CD1c-positive myeloid dendritic cell (primary cell): ENCODE measurements at regions not wholly inside any gene's neighbourhood (a gene's known extent, or its start where the extent isn't known, plus 50 kb on each side); places are given as distances from the start of the nearest gene placed in this dataset.

ENCODE experiments used
- DNase-seq: peaks from one replicate; pipeline ENCODE4 v3.0.0-alpha.2; 2016; ENCODE audit errors: extremely low spot score

DNA sequence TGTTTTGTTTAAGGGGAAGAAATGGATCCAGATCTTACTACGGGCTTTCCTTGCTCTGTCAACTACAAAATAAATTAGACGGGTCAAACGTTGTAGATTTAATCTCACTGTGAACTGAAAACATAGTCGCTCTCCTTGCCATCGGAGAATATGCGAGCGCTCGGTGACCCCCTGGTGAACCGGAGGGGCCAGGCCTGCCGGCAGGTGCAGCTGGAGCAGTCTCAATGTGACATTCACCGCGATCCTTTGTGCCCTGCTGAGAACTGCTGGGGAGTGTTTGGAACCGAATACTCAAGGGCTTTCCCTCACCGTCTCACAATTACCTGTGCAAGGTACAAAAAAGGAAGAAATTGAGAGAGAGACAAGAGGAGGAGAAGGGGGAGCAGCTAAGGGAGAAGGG lies 174.1 kb upstream of the GPR26 start:
- no peak for DNase-seq

DNA sequence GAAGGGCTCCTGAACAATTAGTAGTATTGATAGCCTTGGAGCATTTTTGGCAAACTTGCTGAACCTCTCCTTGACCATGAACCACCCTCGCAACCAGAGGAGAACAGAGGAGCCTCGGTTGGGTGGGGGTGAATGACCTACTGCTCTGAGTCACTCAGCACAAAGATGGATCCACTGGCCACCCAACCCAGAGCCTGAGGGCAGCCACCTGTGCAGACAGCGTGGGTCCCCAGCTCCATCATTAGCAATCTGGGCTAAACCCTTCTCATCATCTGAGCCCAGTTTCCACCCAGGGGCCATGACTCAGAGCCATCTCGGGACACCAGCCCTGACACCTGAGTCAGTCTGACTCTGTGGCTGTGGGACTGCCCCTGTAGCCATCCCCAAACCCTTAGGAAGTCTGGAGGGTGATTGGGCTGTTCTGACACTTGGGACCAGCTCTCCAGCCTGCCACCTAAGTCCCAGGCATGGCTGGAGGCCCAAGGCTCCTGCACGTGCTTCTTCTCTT lies 171.8 kb upstream of the GPR26 start:
- no peak for DNase-seq

DNA sequence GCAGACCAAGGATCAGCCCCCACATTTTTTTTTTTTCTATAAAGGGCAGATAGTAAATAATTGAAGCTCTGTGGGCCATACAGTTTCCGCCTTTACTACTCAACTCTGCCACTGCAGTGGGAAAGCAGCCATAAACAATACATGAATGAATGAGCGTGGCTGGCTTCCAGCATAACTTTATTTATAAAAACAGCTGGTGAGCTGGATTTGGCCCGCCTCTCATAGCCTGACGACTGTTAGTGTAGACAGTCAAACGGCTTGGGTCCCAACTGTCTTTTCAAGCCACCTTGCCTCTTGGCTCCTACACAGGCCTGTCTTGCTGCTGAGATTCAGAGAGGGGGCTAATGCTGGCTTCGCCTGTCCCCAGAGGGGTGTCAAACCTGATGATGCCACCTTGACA lies 169.8 kb upstream of the GPR26 start:
- DNase-seq: no peak

DNA sequence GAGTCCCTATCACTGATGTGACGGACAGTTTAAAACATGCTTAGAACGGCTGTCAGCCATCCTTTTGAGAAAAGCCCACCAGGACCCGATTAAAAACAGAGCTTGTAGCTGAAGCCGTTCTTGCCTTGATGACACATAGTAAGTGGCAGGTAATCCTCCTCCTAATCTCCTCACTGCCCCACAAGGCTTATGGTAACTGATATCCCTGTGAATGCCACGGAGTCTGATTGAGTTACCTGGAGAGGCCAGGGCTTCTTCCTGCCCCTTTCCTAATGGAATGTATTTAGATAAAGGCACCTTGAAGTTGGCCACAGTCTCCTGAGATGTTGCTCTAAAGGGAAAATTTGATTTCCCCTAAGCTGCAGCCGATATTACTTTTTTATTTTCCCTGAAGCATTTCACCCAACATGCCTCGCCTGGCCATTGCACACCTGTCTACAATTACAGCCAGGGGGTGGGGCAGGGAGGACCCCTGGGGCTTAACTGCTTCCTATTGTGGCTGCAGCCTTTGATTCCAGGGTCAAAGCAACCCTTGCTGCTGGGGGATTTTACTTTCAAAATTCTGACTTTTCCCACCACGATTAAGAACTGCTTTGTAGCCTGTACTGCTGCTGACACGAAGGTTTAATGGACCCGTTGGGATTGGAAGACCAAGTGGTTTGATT lies 169.0 kb upstream of the GPR26 start:
- DNase-seq: no peak

DNA sequence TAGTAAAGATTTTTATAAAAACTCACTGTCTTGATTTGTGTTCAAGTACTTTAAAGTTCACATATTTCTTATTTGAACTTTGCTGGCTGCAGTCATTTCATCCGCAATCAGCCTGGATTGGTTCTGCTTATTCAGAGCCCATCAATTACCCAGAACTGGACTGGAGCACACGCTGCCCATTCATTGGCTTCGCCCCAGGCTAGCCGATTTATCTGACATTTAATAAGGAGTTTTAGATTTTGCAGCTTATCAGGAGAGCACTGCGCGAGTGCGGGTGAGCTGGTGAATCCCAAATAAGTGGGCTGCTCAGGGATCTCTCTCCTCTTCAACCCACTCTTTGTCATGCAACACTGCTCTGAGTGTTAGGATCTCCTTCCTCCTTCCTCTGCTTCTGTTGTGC lies 166.0 kb upstream of the GPR26 start:
- no peak for DNase-seq

DNA sequence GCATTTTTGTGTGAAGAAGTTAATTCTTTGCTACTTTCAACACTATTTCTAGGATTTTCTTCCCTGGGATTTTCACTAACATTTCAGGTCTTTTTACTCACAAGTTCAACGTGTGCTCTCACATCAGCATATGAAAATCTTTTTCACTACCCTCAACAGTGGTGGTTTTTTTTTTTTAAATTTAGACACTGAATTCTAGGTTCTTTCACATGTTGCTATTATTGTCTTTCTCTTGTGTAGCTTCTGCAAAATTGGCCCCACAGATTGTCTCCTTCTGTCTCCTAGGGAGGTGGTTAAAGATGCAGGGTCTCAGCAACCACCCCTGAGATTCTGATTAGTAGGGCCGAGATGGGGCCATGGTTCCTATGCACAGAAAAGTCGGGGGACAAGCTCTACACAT lies 165.0 kb upstream of the GPR26 start:
- DNase-seq: no peak

DNA sequence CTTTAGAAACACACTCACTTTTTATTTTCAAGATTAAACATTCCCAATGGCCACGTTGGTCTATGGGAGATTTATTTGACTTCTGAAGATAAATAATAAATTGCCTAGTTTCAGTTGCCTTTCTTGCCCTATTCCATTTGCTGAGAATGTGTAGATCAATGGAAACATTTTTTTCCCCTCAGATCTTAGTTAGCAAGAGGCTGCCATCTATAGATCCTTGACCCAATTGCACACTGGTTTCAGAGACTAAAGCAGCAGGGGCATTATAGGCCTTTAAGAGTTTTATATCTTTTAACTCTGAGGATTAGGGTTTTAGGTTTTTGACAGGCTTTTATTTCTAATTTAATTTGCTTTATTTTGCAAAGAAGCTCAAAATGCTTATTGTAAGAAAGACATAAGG lies 163.2 kb upstream of the GPR26 start:
- DNase-seq: no peak

DNA sequence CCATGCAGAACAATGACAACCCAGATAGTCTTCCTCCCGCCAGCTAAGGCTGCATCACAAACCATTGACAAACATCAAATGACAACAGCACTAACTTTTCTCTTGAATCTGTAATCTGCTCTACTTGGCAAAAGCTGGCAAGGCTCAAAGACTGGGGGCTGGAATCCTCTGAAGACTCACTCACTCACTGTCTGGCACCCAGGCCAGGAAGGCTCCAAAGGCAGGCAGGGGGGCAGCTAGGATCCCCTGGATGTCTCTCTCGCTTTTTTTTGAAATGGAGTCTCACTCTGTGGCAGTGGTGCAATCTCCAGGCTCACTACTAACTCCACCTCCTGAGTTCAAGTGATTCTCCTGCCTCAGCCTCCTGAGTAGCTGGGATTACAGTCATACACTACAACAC lies 159.7 kb upstream of the GPR26 start:
- DNase-seq: no peak

DNA sequence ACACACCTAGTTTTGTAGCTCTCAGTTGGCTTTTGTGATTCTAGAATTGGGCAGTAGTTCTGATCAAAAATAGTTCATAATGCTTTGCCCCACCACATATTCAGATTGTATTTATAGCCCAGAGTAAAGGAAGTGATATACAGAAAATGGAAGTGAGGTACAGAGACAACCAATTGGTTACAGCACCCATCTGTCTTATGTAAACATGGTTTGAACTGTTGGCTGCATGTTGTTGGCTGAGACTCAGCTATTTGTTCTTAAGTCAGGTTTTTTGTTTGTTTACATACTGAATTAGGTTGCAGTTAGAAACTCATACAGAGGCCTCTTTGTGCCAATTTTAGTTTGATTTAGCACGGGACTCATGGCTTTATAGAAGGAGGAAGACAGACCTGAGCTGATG lies 158.9 kb upstream of the GPR26 start:
- DNase-seq: no peak

DNA sequence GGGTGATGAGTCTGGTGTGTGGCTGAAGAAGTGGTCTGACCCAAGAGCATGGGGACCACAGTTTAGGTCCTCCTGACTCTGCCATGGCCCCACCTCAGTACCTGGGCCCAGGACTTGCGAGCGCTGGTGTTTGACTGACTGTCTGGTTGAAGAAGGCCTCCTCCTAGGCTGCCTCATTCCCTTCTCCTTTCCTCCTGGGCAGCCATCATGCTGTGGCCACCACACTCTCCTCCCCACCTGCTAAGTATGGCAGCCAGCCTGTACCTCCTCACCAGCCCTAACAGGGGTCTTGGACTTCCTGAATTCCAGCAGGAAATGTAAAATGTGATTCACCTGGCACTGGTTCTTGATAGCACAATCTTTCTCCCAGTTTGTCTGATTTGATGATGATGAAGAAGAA lies 156.8 kb upstream of the GPR26 start:
- no peak for DNase-seq

DNA sequence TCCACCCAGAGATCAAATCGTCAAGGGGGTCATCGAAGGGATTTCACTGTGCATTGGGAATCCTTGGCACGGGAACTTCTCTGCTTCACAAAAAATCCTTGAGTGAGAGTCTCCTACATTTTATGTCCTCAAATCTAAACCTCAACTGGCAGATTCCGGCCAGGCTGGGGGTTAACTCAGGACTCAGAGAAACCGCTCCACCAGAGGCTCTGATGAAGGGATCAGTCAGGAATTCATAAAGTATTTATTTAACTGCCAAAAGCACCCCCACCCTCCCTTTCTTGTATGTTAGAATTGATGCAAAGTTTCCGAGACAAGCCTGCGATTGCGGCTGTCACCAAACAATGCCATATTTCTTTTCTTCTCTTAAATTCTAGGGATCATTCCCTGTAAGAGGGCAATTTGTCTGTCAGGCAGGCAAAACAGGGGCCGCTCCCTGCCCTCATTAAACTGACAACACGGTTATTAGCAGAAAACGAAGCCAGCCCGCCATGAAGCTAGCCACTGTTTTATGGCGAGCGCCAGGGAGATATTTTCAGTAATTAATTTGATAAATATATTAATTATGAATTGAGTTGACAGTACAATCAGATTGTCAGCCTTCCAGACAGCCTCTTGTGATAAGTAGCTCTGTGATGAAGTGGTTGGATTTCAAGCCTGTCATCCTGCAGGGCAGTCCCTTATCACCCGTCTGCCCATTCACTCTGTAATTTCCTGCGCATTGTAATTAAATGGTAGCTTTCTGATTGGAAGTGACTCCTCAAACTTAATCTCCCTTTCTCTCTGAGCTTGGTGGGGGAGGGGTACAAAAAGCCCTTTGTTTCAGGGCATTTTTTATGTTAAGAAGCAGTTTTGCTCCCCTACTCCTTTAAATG lies 153.0 kb upstream of the GPR26 start:
- no peak for DNase-seq

DNA sequence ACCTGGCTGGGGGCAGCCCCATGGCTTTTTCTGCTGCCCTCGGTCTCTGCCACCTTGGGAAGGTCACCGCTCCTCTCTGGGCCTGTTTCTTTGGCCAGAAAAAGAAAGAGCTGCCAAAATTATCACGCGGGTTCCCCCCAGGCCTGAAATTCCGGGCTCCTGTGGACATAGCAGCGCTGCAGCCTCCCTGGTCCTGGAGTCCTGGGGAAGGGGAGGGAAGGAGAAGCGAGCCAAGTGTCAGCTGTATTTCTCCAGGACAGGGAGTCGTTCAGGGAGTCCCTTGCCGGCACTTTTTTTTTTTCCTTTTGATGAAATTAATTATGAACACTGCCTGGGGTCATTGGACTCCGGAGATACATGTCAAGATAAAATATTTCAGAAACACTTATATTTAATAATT lies 152.3 kb upstream of the GPR26 start:
- no peak for DNase-seq

DNA sequence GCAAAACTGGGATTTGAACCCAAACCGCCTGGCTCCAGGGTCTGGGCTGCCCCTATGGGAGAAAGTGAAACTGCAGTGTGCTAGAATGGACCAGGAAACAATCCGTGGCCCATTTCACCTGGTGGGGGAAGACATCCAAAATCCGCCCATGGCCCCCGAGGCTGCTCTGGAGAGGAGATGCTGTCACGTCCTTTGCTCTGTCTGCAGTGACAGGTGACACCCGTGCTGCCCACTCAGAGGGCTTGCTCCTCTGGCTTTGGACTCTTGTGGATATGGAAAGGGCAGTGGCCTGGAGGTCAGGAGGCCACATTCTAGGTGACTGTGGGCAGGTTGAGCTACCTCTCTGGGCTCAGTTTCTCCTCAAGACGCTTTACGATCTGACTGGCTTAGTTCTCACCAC lies 151.2 kb upstream of the GPR26 start:
- DNase-seq: no peak

DNA sequence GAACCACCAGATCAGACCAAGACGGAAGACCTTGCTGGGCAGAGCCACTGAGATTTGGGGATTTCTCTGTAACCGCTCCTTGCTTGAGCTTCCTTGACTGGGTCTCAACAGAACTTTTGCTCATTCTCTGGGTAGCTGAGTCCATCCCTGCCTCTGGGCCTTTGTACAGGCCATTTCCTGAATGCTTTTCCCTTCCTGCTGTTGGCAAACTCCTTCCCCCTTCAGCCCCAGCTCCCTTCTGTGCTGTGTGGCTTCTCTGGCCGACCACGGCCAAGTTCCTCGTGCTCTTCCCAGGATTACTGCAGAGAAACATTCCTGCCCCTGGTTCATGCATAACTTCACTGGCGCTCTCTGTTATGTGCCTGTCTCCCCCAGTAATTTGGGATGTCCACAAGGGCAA lies 150.5 kb upstream of the GPR26 start:
- DNase-seq: no peak

DNA sequence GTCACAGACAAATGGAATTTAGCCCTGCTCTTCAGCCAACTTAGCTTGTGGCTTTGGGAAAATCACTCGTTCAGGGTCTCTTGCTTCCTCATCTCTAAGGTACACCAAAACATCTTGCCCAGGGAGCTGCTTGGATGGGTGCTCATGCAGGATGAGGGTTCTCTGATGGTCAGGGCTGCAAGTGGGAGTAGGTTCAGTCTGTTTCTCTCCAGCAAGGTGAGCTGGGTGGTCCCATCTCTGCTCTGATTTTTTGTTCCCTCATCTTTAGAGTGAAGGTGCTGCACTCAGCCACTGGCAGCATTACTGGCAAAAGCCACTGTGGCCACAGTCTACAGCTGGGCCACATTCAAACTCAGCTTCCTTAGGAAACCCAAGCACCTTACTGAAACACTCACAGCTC lies 149.9 kb upstream of the GPR26 start:
- DNase-seq: no peak

DNA sequence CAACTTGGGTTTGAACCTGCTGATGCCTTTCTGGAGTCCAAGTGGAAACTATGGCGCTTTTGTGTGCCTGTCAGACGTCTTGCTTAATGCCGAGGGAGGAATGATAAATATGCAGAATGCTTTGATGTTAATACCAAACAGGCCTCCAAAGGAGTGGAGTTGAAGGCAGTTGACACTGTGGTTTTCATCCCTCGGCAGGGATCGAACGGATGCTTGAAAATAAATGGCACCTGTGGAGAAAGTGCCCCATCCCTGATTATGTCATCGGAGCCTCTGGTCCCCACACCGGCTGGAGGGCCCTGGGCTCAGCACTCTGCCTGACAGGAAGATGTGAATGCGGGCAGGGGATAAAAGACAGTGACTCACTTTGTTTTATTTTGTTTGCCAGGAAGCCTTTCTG lies 148.7 kb upstream of the GPR26 start:
- DNase-seq: no peak

DNA sequence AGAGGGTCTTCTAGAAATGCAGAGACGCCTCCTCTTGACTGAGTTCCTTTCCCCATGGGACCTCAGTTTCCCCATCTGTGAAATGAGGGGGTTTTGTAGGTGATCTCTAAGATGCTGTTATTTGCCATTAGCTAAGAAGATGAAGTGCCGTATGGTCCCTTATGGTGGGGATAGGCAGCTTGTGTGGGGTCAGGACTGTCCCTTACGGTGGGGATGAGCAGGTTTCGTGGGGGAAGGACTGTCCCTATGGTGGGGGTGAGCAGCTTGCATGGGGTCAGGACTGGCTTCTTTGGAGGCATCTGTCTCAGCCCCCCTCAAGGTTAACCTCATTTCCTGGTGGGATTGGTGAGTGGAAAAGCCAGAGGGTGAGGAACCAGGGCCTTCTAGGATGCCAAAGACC lies 148.3 kb upstream of the GPR26 start:
- no peak for DNase-seq

DNA sequence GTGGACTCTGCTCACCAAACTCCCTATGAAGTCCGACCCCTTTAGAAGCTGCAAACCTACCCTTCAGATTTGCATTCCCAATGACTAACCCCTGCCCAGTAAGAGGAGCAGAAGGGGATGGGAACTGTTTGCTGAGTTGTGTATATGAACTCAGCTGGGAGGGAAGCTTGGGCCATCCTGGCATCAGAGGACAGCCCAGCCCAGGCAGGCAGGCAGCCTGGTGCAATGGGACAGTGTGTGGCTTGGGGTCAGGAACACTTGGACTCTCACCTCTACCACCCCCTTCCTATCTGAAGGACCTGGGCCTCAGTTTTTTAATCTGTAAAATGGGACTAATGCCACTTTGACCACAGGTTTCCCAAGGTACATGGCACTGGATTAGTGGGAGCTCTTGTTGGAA lies 147.4 kb upstream of the GPR26 start:
- no peak for DNase-seq

DNA sequence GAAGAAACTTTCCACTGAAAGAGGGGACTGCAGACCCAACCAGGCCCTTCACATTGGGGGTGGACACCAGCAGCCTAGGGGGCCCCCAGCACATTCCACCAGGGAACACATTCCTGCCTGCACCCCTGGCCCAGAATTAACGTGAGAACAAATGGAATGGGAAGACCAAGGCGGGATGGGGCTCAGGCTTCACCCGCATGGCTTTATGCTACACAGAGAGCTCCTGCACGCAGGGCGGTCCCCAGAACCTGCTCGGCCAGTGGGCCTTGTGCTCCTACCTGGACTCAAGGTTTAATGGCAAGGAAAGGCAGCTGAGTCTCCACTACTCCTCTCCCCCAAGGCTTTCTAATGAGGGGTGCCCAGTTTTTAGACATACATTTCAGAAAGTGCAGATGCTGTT lies 146.3 kb upstream of the GPR26 start:
- no peak for DNase-seq

DNA sequence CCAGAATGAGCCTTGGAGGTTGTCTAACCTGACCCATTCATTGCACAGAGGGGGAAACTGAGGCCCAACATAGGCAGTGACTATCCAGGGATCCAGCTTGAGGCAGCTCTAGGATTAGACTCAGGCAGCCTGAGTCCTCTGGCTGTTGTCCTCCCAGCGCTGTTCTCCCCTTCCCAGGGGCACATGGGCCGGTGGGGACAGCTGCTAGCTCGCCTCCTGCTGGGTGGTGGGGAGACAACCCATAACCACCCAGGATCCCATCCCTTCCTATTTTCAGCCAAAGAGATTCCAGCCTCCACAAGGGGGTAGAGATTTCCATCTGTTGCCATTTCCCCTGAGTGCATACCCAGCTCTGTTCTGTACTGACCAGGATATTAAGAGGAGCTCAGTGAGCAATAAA lies 145.1 kb upstream of the GPR26 start:
- no peak for DNase-seq

DNA sequence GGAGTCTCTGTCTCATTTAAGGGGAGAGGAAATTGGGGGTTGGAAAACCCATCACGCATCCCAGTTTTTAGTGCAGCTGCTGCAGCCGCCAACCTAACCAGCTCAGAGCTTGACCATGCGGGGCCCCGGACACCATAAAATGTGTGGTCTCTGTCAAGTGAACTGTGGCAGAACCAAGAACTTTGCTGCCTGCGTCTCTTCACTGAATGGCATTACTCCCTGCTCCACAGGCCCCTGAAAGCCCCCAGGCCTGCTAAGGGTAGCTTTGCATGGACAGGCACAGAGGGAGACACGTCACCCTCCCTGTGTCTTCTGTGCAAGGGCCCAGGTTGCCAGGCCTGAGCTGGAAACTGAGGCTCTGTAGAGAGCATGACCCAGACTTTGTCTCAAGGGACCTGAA lies 144.6 kb upstream of the GPR26 start:
- DNase-seq: no peak

DNA sequence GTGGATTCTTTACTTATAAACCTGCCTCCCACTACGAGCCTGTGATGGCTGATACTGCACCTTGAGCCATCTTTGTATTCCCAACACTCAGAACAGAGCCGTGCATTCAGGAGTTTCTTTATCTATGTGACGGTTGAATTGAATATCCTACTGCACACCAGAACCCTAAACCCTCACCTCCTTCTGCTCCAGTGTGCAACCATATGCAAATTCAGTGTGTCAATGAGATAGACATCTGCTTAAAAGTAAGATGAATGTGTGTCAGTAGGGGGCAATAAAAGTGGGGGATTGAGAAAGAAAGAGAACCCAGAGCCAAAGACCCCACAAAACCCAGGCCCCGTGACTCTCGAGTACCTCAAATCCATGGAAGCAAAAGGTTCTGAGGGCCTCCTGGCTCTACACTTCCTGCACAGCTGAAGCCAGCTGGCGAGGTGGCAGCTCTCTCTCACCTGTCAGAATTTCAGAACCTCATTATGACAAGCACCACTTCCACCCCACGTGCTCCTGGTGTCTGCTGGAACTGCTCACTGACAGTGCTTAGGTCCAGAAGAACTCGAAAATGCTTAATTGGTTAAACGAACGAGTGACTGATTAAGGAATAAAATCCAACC lies 143.3 kb upstream of the GPR26 start:
- no peak for DNase-seq

DNA sequence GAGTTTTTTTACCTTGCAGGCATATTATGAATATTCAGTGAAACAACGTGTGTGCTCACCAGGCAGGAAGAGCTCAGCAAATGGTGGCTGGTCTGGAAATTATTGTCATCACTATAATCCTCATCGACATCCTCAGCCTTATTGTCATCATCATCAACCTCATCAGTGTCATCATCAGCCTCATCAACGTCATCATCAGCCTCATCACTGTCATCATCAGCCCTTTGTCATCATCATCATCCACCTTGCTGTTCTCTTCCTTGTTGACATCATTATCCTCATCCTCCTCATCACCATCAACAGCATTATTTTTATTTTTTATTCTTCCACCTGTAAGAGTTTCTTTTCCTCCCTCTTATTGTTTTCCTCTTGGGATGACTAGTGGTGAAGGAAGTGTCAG lies 142.3 kb upstream of the GPR26 start:
- DNase-seq: no peak
